GM23248 (cell line): ENCODE measurements at regions not wholly inside any gene's neighbourhood (a gene's known extent, or its start where the extent isn't known, plus 50 kb on each side); places are given as distances from the start of the nearest gene placed in this dataset.

Experiments
- EZH2 ChIP-seq: fragments of 200-600 bp; sonication (generic); IDR thresholded peaks from 2 replicates; pipeline ENCODE4 v1.6.1; 2018; ENCODE audit warnings: antibody characterized with exemption, mild to moderate bottlenecking; ENCODE audit not compliant: insufficient read depth, poor library complexity, severe bottlenecking
- EZH2phosphoT487 ChIP-seq: fragments of 200-600 bp; sonication (generic); IDR thresholded peaks from 2 replicates; pipeline ENCODE4 v1.6.1; 2018; ENCODE audit warnings: antibody characterized with exemption, moderate library complexity, mild to moderate bottlenecking, low read depth; ENCODE audit not compliant: insufficient read depth

DNA sequence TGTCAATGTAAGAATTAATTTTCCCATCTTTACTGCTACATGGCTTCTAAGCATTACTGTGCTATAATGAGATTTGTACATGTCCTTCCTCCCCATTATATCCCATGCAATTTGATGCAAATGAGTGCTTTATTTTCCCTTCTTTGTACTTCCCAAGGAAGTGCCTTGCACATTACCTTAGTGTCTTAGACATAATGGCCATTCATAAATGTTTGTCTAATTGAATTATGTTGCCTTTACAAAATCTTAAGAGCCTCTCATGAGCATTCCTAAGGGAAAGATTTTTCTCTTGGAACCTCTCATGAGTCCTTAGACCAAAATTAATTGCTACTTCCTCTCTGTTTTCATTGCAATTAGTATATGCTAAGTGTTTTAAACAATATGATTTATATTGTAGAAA lies 741.7 kb downstream of the RERGL start:
- TF ChIP-seq EZH2 (no peak), EZH2phosphoT487 (no peak)
